ENCODE measurements at regions not wholly inside any gene's neighbourhood (a gene's known extent, or its start where the extent isn't known, plus 50 kb on each side); places are given as distances from the start of the nearest gene placed in this dataset.

DNA sequence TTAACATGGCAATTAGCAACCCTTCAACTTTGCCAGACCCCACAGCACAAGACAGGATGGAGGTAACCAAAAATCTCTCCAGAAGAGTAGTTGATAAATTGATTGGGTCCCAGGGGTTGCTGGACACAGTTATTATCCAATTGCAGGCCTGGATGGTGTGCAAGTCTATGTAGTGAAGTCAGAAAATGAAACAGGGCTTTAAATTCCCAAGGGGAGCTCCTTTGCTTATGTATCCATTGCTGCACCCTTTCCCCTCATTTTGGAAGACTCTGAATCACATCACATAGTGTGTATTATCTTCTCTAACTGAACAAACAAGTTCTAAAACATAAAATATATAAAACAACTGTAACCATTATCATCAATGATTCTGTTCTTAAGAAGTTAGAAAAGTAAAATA is 550.2 kb downstream of the LMO4 start:
- TF ChIP-seq, protein P1, sequence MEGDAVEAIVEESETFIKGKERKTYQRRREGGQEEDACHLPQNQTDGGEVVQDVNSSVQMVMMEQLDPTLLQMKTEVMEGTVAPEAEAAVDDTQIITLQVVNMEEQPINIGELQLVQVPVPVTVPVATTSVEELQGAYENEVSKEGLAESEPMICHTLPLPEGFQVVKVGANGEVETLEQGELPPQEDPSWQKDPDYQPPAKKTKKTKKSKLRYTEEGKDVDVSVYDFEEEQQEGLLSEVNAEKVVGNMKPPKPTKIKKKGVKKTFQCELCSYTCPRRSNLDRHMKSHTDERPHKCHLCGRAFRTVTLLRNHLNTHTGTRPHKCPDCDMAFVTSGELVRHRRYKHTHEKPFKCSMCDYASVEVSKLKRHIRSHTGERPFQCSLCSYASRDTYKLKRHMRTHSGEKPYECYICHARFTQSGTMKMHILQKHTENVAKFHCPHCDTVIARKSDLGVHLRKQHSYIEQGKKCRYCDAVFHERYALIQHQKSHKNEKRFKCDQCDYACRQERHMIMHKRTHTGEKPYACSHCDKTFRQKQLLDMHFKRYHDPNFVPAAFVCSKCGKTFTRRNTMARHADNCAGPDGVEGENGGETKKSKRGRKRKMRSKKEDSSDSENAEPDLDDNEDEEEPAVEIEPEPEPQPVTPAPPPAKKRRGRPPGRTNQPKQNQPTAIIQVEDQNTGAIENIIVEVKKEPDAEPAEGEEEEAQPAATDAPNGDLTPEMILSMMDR (IDR thresholded peaks at IDR 0.05), result no peak
- no peak overlapping the region for H2AFZ ChIP-seq (ENCODE audit: insufficient read depth, low read depth, low read length, poor library complexity, severe bottlenecking)
- no peak overlapping the region for H3K9ac ChIP-seq (ENCODE audit: insufficient read depth, low read length, poor library complexity, severe bottlenecking)
- no peaks in the 10 kb centered on the region for H3K36me3 ChIP-seq (replicated peaks in 1 of 2; ENCODE audit: control insufficient read depth in 1 of 2, insufficient read depth in 2 of 2, low read length in 2 of 2)
- H3K4me3 ChIP-seq (replicated peaks in 1 of 3; ENCODE audit: low read depth in 2 of 3, low read length in 3 of 3), result no peak overlapping the region
- Mint-ChIP-seq H3K27ac (no peak overlapping the region), H3K4me3 (no peak overlapping the region), H3K9me3 (peaks cover 0 to 3% (median 1%) of the 10 kb centered on the region in 7 donors), H3K4me1 (no peaks in the 10 kb centered on the region), H3K27me3 (ENCODE audit: low read depth in 3 of 3) (peaks cover 0 to 4% (median 1%) of the 10 kb centered on the region in 3 donors), H3K36me3 (no peaks in the 10 kb centered on the region)
- DNase-seq, result no peak
- no peaks in the 10 kb centered on the region for H3K9me3 ChIP-seq (replicated peaks in 1 of 2; ENCODE audit: control insufficient read depth in 1 of 2, insufficient read depth in 1 of 2, low read length in 2 of 2)
- H3K27me3 ChIP-seq (ENCODE audit: control insufficient read depth in 2 of 2, insufficient read depth in 2 of 2, low read length in 2 of 2), result no peaks in the 10 kb centered on the region
- no peaks in the 10 kb centered on the region for H4K20me1 ChIP-seq (ENCODE audit: insufficient read depth, low read length)
- H3K79me2 ChIP-seq (ENCODE audit: insufficient read depth, low read length), result no peaks in the 10 kb centered on the region
- intact Hi-C loops (cut with micrococcal nuclease), result no loop called here
- H3K4me1 ChIP-seq (ENCODE audit: control insufficient read depth in 1 of 2, insufficient read depth in 2 of 2, low read length in 2 of 2), result no peaks in the 10 kb centered on the region
- no peak overlapping the region for H3K27ac ChIP-seq (ENCODE audit: low read depth in 1 of 2, low read length in 2 of 2)
- H3K4me2 ChIP-seq (replicated peaks; ENCODE audit: extremely low read depth, low read length, poor library complexity, severe bottlenecking), result no peak overlapping the region

DNA sequence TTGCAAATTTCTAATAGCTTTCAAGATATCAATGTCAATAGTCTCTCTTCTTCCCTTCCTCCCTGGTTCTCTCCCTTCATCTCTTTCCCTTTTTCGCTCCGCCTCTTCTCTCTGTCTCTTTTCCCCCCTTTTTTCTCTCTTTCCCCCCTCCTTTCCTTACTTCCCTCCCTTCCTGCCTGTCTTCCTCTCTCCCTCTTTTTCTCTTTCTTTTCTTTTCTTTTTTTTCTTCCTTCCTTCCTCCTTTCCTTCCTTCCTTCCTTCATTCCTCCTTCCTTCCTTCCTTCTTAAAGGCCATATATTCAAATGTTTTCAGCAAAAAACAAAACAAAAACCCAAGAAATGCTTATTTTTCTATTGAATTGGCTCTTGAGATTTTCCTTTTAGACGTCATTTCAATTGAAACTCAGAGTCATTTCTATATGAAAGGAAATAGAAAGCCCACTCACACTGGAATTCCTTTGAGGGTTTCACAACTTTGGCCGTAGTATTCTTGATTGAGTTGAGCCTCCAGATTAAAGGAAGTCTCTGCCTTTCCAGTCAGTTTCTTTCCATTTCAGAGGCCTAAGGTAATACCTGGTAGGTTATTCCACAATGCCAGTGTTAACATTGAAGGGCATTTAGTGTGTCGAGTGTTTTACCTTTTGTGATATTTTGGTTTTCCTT is 551.5 kb downstream of the LMO4 start:
- Histone ChIP-seq H3K9me3 (replicated peaks in 1 of 2; ENCODE audit: control insufficient read depth in 1 of 2, insufficient read depth in 1 of 2, low read length in 2 of 2) (no peaks in the 10 kb centered on the region), H2AFZ (ENCODE audit: insufficient read depth, low read depth, low read length, poor library complexity, severe bottlenecking) (no peak overlapping the region), H3K9ac (ENCODE audit: insufficient read depth, low read length, poor library complexity, severe bottlenecking) (no peak overlapping the region), H3K27ac (ENCODE audit: low read depth in 1 of 2, low read length in 2 of 2) (no peak overlapping the region), H3K79me2 (ENCODE audit: insufficient read depth, low read length) (no peaks in the 10 kb centered on the region), H4K20me1 (ENCODE audit: insufficient read depth, low read length) (no peaks in the 10 kb centered on the region), H3K4me1 (ENCODE audit: control insufficient read depth in 1 of 2, insufficient read depth in 2 of 2, low read length in 2 of 2) (no peaks in the 10 kb centered on the region), H3K27me3 (ENCODE audit: control insufficient read depth in 2 of 2, insufficient read depth in 2 of 2, low read length in 2 of 2) (no peaks in the 10 kb centered on the region), H3K4me2 (replicated peaks; ENCODE audit: extremely low read depth, low read length, poor library complexity, severe bottlenecking) (no peak overlapping the region), H3K4me3 (replicated peaks in 1 of 3; ENCODE audit: low read depth in 2 of 3, low read length in 3 of 3) (no peak overlapping the region), H3K36me3 (replicated peaks in 1 of 2; ENCODE audit: control insufficient read depth in 1 of 2, insufficient read depth in 2 of 2, low read length in 2 of 2) (no peaks in the 10 kb centered on the region)
- H3K4me3 Mint-ChIP-seq, result no peak overlapping the region
- DNase-seq, result no peak
- no peak overlapping the region for H3K27ac Mint-ChIP-seq
- intact Hi-C loops (cut with micrococcal nuclease), result no loop called here
- 98% methylated on average over 2 of the region's 5 CpGs for WGBS (ENCODE audit: insufficient coverage)
- peaks cover 0 to 2% (median 1%) of the 10 kb centered on the region in 3 donors for H3K27me3 Mint-ChIP-seq (ENCODE audit: low read depth in 3 of 3)
- no peaks in the 10 kb centered on the region for H3K4me1 Mint-ChIP-seq
- H3K9me3 Mint-ChIP-seq, result peaks cover 0 to 3% (median 1%) of the 10 kb centered on the region in 7 donors
- TF ChIP-seq, protein P1 (IDR thresholded peaks at IDR 0.05), result no peak
- H3K36me3 Mint-ChIP-seq, result no peaks in the 10 kb centered on the region

All from CD14-positive monocyte (primary cell).